ENCODE measurements at regions not wholly inside any gene's neighbourhood (a gene's known extent, or its start where the extent isn't known, plus 50 kb on each side); places are given as distances from the start of the nearest gene placed in this dataset.
"Not testable (repeated sequence)": the region's sequence is repeated elsewhere in the genome, so short reads cannot be mapped to it uniquely, and the experiment has no call there.

- no peaks in the 10 kb centered on the region for H3K36me3 Mint-ChIP-seq (ENCODE audit: low read depth)
- POLR2A ChIA-PET: no interaction called here
- CTCF ChIA-PET: no interaction called here
- DNase-seq: no peak
- H3K27me3 Mint-ChIP-seq: no peaks in the 10 kb centered on the region
- no peak overlapping the region for H3K27ac Mint-ChIP-seq
- no peak overlapping the region for H3K4me3 Mint-ChIP-seq
- no peaks in the 10 kb centered on the region for H3K4me1 Mint-ChIP-seq
- H3K9me3 Mint-ChIP-seq: peaks cover 20% of the 10 kb centered on the region
Measured at GRCh38 chr21:19510653-19511052, 1107.1 kb upstream of the TMPRSS15 start.

- Mint-ChIP-seq H3K36me3 (ENCODE audit: low read depth) (no peaks in the 10 kb centered on the region), H3K4me1 (no peaks in the 10 kb centered on the region), H3K27ac (no peak overlapping the region), H3K9me3 (peaks cover 9% of the 10 kb centered on the region), H3K27me3 (no peaks in the 10 kb centered on the region), H3K4me3 (no peak overlapping the region)
- DNase-seq: no peak
- CTCF ChIA-PET: interaction anchor here (0.5 kb wide), 1 partner anchor 385 kb away, joined by 4 read pairs; no protein-coding TSS in a partner anchor
- POLR2A ChIA-PET: no interaction called here
Measured at GRCh38 chr21:19522381-19522780, 1118.8 kb upstream of the TMPRSS15 start.

GRCh38 chr21:19523061-19523460 lies 1119.5 kb upstream of the TMPRSS15 start:
- DNase-seq: no peak
- CTCF ChIA-PET: no interaction called here
- POLR2A ChIA-PET: no interaction called here
- Mint-ChIP-seq H3K4me3 (no peak overlapping the region), H3K4me1 (no peaks in the 10 kb centered on the region), H3K27ac (no peak overlapping the region), H3K36me3 (ENCODE audit: low read depth) (no peaks in the 10 kb centered on the region), H3K9me3 (peaks cover 9% of the 10 kb centered on the region), H3K27me3 (no peaks in the 10 kb centered on the region)

- ChIA-PET POLR2A (no interaction called here), CTCF (no interaction called here)
- Mint-ChIP-seq H3K36me3 (ENCODE audit: low read depth) (no peaks in the 10 kb centered on the region), H3K4me3 (no peak overlapping the region), H3K9me3 (peaks cover 7% of the 10 kb centered on the region), H3K4me1 (no peaks in the 10 kb centered on the region), H3K27ac (no peak overlapping the region), H3K27me3 (no peaks in the 10 kb centered on the region)
- no peak for DNase-seq
Measured at GRCh38 chr21:19523746-19524145, 1120.2 kb upstream of the TMPRSS15 start.

DNA sequence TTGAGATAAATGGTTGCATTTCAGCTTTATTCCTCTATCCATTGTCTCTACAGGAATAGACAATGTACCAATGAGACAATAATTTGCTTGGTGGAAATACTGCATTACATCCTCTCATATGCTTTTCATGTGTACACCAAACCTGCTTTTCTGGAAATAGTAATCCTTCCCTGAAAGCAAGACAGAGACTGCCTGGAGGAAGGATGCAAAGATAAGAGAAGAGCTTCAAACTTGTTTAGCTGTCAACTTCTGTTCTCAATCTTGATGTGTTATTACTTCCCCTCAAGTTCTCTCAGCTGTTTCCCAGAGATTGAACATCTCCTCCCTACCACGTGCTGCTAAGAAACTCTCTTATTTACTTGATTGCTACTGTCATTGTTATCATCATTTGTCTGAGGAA lies 1125.4 kb upstream of the TMPRSS15 start:
- H3K4me1 Mint-ChIP-seq: no peaks in the 10 kb centered on the region

DNA sequence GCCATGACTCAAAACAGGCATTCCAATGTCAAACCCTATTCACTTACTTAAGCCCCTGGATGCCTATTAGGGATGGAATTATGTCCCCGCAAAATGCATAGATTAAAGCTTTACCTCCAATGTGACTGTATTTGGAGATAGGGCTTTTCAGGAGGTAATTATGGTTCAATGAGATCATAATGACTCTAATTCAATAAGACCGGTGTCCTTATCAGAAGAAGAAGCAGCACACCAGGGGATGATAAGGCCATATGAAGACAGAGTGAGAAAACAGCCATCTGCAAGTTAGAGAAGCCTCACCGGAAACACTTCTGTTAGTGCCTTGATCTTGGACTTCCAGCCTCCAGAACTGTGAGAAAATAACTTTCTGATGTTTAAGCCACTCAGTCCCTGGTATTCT lies 1131.8 kb upstream of the TMPRSS15 start:
- Mint-ChIP-seq H3K27ac (no peak overlapping the region), H3K27me3 (no peaks in the 10 kb centered on the region), H3K4me1 (no peaks in the 10 kb centered on the region), H3K36me3 (ENCODE audit: low read depth) (no peaks in the 10 kb centered on the region), H3K9me3 (peaks cover 8% of the 10 kb centered on the region), H3K4me3 (no peak overlapping the region)
- DNase-seq: no peak
- ChIA-PET CTCF (no interaction called here), POLR2A (no interaction called here)

More for the DNA sequence above, 1125.4 kb upstream of the TMPRSS15 start:
- Mint-ChIP-seq H3K9me3 (peaks cover 10% of the 10 kb centered on the region), H3K36me3 (ENCODE audit: low read depth) (no peaks in the 10 kb centered on the region), H3K27ac (no peak overlapping the region), H3K27me3 (no peaks in the 10 kb centered on the region), H3K4me3 (no peak overlapping the region)
- DNase-seq: no peak
- POLR2A ChIA-PET: no interaction called here
- CTCF ChIA-PET: no interaction called here

- DNase-seq: no peak
- H3K36me3 Mint-ChIP-seq (ENCODE audit: low read depth): no peaks in the 10 kb centered on the region
- H3K27ac Mint-ChIP-seq: no peak overlapping the region
- ChIA-PET POLR2A (no interaction called here), CTCF (no interaction called here)
- H3K9me3 Mint-ChIP-seq: peaks cover 8% of the 10 kb centered on the region
- no peak overlapping the region for H3K4me3 Mint-ChIP-seq
- H3K4me1 Mint-ChIP-seq: no peaks in the 10 kb centered on the region
- no peaks in the 10 kb centered on the region for H3K27me3 Mint-ChIP-seq
Measured at GRCh38 chr21:19537116-19537515, 1133.5 kb upstream of the TMPRSS15 start.

DNA sequence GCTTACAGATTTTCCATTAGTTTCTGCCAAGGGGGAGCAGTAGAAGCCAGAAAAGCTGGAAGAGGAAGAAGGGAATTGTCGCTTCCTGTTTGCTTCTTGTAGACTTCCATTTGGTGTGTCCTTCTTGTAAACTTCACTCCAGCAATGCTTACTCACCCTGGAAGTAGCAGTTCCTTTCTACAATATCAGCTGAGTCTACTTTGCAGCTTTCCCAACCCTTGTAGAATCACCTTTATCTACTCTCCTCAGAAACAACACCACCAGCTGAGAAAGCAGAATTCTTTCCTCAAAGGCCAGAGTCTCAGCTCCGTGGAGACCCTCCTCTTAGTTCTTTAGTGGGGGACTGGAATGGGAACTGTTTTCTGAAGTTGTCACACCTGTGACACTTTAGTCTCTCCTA lies 1136.7 kb upstream of the TMPRSS15 start:
- no peak overlapping the region for H3K4me3 Mint-ChIP-seq

GRCh38 chr21:19541602-19542001 lies 1138.0 kb upstream of the TMPRSS15 start:
- Mint-ChIP-seq H3K36me3 (ENCODE audit: low read depth) (no peaks in the 10 kb centered on the region), H3K27ac (no peak overlapping the region), H3K4me1 (no peaks in the 10 kb centered on the region), H3K4me3 (no peak overlapping the region), H3K9me3 (peaks cover 20% of the 10 kb centered on the region), H3K27me3 (no peaks in the 10 kb centered on the region)
- DNase-seq: no peak
- ChIA-PET POLR2A (no interaction called here), CTCF (no interaction called here)

More for the DNA sequence above, 1136.7 kb upstream of the TMPRSS15 start:
- CTCF ChIA-PET: no interaction called here
- no peak for DNase-seq
- POLR2A ChIA-PET: no interaction called here
- Mint-ChIP-seq H3K9me3 (peaks cover 16% of the 10 kb centered on the region), H3K4me1 (no peaks in the 10 kb centered on the region), H3K36me3 (ENCODE audit: low read depth) (no peaks in the 10 kb centered on the region), H3K27me3 (no peaks in the 10 kb centered on the region), H3K27ac (no peak overlapping the region)

DNA sequence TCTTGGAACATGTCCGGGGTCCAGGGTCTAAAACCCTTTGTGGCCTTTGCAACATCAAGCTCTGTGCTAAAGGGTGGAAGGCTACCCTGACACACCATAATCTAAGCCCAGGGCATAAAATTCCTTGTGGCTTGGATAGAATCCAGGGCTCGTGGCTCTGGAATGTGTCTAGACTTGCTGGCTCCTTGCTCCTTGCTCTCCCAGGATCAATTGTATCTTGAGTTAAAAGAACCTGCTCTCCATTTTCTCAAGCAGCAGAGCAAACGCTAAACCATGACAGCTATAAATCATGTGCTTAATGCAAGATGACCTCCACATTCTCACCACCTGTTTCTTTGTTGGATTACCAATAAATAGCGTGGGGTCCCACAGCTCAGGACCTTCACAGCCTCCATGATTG lies 1140.9 kb upstream of the TMPRSS15 start:
- DNase-seq; H3K27me3 Mint-ChIP-seq; CTCF ChIA-PET; H3K4me1 Mint-ChIP-seq; H3K4me3 Mint-ChIP-seq; POLR2A ChIA-PET; H3K36me3 Mint-ChIP-seq (ENCODE audit: low read depth); H3K27ac Mint-ChIP-seq: not testable (repeated sequence)
- H3K9me3 Mint-ChIP-seq: peaks cover 25% of the 10 kb centered on the region

GRCh38 chr21:19547951-19548840 lies 1144.6 kb upstream of the TMPRSS15 start:
- POLR2A ChIA-PET: no interaction called here
- Mint-ChIP-seq H3K36me3 (ENCODE audit: low read depth) (no peaks in the 10 kb centered on the region), H3K27ac (no peak overlapping the region)

GRCh38 chr21:19553919-19554615 lies 1150.5 kb upstream of the TMPRSS15 start:
- Mint-ChIP-seq H3K9me3 (peaks cover 9% of the 10 kb centered on the region), H3K27me3 (no peaks in the 10 kb centered on the region), H3K36me3 (ENCODE audit: low read depth) (no peaks in the 10 kb centered on the region), H3K4me3 (no peak overlapping the region), H3K4me1 (no peaks in the 10 kb centered on the region), H3K27ac (no peak overlapping the region)
- no peak for DNase-seq
- ChIA-PET CTCF (no interaction called here), POLR2A (no interaction called here)

More at GRCh38 chr21:19547951-19548840, 1144.6 kb upstream of the TMPRSS15 start:
- Mint-ChIP-seq H3K4me1 (no peaks in the 10 kb centered on the region), H3K9me3 (peaks cover 22% of the 10 kb centered on the region), H3K27me3 (no peaks in the 10 kb centered on the region), H3K4me3 (no peak overlapping the region)
- CTCF ChIA-PET: no interaction called here
- no peak for DNase-seq

- no peak for DNase-seq
- Mint-ChIP-seq H3K4me1 (no peaks in the 10 kb centered on the region), H3K36me3 (ENCODE audit: low read depth) (no peaks in the 10 kb centered on the region), H3K27ac (no peak overlapping the region), H3K4me3 (no peak overlapping the region), H3K27me3 (no peaks in the 10 kb centered on the region), H3K9me3 (peaks cover 10% of the 10 kb centered on the region)
- ChIA-PET POLR2A (no interaction called here), CTCF (no interaction called here)
Measured at GRCh38 chr21:19557046-19557445, 1153.5 kb upstream of the TMPRSS15 start.

DNA sequence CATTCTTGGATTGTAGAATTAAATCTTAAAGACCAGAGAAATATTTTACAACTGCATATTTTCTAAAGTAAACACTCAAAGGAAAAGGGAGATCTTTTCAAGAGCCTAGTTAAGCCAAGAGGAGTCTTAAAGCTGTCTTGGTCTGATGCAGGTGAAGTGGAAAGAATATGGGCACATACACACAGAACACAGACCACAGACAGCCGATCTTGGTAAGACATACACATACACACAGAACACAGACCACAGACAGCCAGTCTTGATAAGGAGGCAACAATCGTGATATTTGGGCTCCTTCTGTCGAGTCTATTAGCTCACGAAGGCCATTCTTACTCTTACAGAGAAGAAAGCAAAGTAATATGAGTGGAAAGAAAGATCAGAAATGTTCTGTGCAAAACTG lies 1153.9 kb upstream of the TMPRSS15 start:
- H3K4me3 Mint-ChIP-seq: no peak overlapping the region
- no peak for DNase-seq
- ChIA-PET CTCF (no interaction called here), POLR2A (no interaction called here)
- no peaks in the 10 kb centered on the region for H3K36me3 Mint-ChIP-seq (ENCODE audit: low read depth)
- no peaks in the 10 kb centered on the region for H3K27me3 Mint-ChIP-seq
- peaks cover 12% of the 10 kb centered on the region for H3K9me3 Mint-ChIP-seq
- no peaks in the 10 kb centered on the region for H3K4me1 Mint-ChIP-seq
- no peak overlapping the region for H3K27ac Mint-ChIP-seq

Data from activated CD4-positive, alpha-beta memory T cell treated with anti-CD3 and anti-CD28 coated beads, Interleukin-2, amount 10 ng/mL, durations not matched to agents 7 days and 5 days (primary cell).